ENCODE measurements at regions not wholly inside any gene's neighbourhood (a gene's known extent, or its start where the extent isn't known, plus 50 kb on each side); places are given as distances from the start of the nearest gene placed in this dataset.

DNA sequence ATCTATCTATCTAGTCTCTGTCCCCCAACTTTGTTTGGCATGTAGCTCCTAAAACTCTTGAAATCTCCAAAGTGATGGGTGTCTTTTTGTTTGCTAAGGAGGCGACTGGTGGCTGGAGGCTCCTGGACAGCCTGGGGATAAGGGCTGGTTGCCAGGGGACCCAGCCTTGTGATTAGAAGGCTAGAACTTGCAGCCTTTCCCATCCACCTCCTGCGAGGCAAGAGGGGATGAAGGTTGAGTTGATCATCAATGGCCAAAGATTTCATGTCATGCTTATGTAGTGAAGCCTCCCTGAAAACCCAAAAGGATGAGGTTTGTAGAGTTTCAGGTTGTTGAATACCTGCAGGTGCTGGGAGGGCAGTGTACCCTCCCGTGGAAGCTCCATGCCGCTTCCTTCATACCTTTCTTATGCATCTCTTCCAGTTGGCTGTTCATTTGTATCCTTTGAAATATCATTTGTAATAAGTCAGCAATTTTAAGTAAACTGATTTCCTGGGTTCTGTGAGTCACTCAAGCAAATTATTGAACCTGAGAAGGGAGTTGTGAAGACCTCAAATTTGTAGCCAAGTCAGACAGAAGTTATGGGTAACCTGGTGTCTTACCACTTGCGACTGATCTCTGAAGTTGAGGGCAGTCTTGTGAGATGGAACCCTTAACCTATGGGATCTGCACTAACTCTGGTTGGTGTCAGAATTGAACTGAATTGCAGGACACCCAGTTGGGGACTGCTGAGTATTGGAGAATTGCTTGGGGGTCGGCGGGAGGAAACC lies 202.4 kb downstream of the SEC14L1 start:
- DNase-seq: no peak

DNA sequence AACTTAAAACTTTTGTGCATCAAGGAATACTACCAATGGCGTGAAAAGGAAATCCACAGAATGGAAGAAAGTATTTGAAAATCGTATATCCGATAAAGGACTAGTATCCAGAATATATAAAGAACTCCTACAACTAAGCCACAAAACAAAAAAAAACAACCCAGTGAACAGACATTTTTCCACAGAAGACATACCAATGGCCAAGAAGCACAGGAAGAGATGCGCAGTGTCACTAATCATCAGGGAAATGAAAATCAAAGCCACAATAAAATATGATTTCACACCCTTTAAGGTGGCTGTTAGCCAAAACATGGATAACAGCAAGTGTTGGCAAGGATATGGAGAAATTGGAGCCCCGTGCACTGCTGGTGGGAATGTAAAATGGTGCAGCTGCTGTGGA lies 203.3 kb downstream of the SEC14L1 start:
- DNase-seq: no peak

DNA sequence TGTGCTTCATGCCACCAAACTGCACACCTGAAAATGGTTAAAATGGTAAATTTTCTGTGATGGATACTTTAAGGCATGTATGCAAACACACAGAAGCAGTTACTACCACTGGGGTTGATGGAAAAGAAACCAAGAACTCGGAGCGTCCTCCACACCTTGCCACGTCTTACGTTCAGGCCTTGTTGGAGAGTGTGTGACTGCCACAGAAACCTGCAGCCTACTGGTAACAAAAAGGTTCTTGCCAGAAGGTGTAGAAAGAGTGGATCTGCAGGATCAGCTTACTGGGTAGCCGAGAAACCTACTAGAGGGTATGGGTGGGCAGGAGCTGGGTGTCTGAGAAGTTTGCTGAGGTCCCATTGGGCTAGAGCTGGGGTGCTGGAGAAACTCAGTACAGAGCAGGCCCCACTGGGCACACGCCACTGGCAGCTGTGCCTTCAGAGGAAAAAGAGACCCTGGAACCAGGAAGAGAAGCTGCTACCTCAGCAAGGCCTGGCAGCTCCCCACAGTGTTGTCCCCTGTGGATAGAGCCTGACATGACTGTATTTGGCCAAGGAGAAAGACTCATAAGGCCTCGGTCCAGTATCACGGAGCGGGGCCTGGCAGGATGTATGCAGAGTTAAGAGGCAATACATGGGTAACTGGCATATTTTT lies 204.6 kb downstream of the SEC14L1 start:
- no peak for DNase-seq

DNA sequence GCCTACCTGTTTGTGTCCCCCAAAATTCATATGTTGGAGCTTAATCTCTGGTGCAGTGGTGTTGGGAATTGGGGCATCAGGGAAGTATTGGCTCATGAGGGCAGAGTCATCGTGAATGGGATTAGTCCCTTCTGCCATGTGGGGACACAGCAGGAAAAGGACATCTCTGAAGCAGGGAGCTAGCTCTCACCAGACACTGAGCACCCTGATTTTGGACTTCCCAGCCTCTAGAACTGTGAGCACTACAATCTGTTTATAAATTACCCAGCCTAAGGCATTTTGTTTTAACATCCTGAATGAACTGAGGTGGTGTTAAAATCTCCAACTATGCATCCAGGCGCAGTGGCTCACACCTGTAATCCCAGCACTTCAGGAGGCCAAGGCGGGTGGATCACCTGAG lies 206.0 kb downstream of the SEC14L1 start:
- DNase-seq: no peak

DNA sequence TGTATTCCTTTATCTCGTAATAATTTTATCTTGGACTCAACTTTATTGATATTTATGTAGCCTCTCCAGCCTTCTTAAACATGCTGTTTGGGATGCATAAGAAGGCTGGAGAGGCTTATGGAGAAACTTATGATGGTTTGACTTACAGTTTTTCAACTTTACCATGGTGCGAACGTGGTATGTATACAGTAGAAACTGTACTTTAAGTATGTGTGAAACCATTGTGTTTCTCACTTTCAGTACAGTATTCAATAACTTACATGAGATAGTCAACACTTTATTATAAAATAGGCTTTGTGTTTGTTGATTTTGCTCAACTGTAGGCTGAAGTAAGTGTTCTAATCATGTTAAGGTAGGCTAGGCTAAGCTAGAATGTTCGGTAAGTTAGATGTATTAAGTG lies 206.8 kb downstream of the SEC14L1 start:
- DNase-seq: no peak

DNA sequence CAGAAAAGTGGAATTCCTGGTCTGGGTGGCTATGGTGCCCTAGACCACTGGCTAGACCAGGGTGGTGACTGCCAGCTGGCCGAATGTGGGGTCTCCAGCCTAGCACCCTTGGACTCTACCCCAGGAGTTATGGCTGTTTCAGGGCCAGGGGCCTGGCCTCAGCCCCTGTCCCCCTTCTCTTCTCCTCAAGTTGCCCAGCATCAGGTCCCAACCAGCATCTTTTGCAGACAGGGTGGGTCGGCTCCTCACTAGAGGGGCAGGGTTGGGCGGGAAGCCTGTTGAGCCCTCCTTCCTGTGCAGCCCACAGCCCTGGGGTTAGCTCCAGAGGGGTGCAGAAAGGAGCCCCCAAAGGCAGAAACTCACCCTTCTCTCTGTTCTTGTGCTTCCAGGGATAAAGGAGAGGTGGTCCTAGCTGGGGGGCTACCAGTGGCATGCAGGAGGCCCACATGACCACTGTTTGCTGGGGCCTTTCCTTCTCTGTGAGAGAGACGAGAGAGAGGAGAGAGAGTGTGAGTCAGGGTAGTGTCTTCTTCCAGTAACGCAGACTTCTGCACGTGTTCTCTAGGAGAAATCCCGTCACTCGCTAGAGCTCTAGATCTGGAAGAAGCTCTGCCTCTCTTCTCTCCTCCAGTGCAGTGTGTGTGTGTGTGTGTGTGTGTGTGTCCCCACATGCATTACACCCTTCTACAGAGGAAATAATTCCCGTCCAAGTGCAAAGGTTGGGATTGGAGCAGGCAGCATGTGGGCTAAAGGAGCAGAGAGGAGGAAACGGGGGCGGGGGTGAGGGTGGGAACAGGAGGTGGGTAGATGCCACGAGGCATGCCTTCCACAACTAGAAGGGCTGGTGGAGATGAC lies 209.4 kb downstream of the SEC14L1 start:
- no peak for DNase-seq

DNA sequence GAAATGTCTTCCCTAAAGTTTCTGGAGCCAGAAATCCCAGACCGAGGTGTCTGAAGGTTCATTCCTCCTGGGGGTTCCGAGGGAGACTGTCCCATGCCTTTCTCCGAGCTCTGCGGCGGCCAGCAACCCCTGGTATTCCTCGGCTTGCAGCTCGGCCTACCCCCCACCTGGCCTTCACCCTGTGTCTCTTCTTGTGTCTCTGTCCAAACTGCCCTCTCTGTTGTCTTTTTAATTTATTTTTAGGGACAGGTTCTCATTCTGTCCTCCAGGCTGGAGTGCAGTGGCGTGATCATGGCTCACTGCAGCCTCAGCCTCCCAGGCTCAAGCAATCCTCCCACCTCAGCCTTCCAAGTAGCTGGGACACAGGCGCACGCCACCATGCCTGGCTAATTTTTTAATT lies 211.7 kb downstream of the SEC14L1 start:
- no peak for DNase-seq

DNA sequence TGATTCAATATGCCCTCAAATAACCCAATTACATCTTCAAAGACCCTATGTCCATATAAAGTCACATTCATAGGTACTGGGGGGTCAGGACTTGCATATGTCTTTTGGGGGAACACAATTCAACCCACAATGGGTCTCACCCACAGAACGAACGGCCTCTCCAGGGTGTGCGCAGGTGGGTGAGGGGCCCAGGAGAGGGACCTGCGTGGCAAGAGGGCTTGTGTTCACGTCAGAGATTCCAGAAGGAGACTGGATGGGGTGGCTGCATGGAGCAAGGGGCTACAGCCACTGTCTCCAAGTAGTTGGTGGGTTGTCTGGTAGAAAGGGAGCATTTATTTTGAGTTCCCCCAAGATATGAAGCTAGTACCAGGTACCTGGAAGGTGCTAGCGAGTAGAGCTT lies 212.2 kb downstream of the SEC14L1 start:
- DNase-seq: no peak

DNA sequence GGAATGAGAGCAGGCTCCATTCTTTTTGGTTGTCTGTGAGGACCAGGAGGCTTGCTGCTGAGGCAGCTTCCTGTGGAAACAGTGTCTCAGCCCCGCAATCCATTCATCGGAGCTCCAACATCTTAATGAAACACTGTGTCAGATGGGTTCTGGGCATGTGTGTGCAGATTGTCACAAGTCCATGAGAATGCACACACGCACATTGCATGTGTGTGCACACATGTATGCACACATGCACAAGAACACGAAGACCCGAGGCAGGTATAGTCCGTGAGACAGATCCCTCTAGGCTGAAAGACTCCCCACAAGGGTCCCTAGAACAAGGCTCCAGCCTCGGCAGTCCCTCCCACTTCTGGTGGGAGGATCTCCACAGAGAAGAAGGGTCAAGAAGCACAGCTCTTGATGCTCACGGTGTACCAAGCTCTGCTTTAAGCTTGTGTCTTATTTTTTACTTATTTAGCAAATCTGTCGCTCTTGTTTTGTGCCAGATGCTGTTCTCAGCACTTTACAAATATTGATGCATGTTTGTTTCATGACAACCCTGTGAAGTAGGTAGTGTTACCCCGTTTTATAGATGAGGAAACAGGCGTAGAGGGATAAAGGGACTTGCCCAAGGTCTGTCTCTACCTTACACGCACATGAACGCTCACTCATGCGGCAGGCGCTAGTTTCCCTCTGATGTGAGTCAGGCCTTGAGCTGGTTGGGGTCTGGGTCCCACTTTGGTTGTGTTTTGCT lies 213.1 kb downstream of the SEC14L1 start:
- DNase-seq: no peak

DNA sequence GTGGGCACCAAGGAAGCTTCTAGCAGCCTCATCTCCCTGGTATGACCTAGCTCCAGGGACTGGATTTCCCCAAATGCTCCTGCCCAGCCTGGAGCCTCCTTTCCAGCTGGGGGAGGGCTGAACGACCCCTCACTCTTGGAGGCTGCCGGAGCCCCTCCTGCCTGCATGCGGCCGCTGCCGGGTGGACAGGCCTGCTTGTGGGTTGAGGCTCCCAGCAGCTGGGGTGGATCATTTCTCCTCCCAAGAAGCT lies 213.6 kb downstream of the SEC14L1 start:
- DNase-seq: no peak

DNA sequence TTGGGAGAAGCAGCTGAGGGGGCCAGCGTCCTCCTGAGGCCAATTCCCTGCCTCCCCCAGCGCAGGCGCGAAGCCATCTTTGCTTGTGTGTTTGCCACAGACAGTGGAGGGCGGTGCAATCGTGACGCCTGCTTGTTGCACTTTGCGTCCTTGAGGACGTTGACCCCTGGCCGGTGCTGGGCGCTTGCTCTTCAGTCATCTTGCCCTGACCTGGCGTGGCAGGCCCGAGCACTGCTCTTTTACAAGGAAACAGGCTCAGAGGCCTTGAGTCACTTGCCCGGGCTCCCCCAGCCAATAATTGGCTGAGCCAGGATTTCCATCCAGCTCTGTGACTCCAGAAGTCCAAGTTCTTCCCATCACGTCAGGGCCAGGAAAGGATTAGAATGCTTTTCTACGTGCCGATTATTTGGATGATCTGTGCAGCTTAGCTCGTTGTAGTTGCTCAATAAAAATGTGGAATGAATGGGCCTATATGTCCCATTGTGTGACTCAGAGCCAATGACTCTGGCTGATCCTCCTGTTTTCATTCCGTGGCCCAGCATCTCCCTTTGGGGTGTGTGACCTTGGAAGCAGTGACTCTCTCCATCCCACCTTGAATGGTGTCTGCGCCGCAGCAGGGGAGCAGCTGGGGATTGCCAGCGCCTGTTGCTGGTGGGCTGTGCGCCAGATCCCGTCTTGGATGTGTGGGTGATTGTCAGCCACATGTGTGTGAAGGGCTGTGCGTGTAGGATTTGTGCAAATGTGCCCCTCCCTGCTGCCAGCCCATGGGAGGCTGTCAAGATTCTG lies 214.1 kb downstream of the SEC14L1 start:
- DNase-seq: peak; percentile 73

DNA sequence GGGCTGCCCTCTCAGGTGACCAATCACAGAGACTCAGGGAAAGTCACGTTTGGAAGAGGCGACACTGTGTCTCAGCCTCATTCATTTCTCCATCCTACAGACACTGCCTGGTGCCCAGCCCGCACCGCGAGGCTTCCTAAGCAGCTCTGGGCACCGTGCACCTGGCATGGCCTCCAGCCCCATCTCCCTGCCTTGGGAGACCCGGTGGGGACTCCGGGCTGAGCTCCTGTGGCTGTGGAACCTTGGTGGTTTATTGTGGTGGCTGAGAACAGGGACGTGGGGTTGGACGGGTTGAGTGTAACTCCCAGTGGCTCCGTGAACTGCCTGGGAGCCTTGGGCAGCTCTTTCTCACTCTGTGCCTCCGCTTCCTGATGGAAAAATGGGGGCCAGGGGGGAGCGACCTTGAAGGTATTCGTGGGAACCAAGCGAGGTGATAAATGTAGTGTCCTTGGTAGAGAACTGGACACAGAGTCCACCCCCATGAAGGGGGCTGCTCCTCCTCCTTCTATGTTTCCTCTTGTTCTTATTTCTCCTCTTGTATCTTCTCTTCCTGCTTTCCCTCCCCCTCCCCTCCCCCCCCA lies 215.4 kb downstream of the SEC14L1 start:
- no peak for DNase-seq

DNA sequence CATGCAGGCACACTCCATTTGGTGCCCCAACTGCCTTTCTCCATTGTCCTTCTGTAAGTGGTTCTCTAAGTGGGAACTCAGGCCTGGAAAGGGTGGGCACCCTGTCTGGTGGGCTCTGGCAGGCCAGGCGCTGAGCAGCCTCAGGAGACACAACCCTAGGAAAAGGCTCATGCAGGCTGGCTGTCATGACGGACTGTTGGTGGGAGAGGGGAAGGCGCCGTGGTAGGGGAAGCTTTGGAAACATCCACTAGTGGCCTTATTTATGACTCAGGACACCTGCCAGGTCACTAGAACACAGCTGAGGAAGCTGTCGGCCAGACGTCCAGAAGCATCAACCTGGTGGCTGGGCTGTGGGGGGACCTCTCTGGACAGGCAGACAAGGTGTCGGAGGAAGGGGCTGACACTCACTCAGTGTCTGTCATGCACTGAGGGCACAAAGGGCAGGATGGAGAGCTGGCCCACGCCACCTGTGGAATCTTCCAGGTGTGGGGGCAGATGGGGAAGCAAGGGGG lies 216.0 kb downstream of the SEC14L1 start:
- DNase-seq: no peak

DNA sequence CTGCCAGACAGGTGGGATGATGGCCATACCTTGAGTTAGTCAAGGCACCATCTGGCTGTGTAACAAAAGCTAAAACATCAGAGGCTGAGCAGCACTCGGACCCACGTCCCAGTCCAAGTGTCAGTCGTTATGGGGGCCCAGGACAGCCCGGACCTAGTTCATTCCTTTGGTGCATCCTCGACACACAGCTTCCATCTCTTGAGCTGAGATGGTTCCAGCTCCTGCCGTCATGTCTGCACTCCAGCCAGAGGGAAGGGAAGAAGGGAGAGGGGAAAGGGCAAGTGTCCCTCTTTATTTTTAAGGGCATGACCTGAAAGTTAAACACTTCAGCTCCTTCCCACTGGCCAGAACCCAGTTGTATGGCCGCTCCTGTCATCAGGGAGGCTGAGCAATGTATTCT lies 218.0 kb downstream of the SEC14L1 start:
- DNase-seq: no peak

DNA sequence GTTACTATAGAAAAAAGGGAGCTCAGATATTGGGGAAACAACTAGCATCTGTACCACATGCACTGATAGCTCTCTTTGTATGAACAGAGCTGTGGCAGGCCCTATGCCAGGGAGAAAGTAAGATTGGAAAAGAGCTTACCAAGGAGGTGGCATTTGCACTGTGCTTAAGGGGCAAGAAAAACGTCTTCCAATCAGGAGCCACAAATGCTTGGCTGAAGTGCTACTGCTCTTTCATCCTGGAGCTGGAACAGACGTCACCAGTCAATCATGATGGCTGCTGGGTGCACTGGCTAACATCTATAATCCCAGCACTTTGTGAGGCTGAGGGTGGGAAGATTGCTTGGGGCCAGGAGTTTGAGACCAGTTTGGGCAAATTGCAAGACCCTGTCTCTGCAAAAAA lies 218.5 kb downstream of the SEC14L1 start:
- no peak for DNase-seq

DNA sequence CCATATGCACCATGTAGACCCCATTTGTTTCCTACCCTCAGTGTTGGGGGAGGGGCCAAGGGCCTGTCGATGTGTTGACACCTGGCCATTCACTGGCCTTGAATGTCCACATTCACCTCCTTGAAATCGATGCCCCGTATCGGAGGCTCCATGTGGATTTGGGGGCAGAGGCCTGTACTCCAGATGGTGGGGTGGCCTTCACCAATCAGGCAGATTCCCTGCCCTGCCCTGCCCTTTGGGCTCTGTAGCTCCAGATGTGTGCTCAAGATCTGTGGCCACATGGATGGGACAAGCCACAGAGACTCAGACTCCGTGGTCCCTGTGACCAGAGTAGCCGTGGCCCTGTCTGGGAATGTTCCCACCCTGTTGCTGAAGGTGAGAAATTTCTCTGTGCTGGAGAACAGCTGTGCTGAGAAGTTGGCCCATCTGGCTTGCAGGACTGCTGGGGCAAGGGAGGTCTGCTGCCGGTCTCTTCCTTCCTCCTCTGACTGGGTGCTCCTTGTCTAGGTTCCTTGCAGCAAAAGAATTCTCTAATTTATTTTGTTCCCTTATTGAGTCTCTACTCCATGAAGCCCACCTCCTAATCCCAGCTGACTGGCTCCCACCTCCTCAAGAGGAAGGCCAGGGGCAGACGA lies 221.3 kb downstream of the SEC14L1 start:
- DNase-seq: no peak

DNA sequence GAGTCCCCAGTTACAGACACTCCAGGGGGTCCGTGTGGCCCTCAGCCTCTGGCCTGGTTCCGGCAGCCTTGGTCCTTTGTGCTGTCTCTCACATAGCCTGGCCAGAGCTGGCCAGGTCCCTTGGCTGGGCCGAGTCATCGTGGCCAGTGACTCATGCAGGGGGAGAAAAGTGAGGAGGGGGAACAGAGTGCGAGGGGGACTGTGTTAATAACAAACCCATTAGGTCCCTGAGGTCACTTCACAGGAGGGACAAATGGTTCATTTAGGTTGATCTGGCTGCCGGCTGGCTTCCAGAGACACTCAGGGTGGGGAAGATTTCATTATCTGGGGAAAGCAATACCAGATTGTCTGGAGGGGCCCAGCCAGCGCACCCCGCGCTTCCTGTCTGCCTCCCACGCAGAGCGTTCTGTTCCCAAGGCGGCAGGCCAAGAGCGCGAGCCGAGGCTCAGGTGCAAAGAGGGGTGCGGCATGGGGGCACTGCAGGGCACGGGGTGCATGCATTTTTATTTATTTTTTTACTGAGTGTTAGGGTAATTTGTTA lies 223.1 kb downstream of the SEC14L1 start:
- DNase-seq: no peak

DNA sequence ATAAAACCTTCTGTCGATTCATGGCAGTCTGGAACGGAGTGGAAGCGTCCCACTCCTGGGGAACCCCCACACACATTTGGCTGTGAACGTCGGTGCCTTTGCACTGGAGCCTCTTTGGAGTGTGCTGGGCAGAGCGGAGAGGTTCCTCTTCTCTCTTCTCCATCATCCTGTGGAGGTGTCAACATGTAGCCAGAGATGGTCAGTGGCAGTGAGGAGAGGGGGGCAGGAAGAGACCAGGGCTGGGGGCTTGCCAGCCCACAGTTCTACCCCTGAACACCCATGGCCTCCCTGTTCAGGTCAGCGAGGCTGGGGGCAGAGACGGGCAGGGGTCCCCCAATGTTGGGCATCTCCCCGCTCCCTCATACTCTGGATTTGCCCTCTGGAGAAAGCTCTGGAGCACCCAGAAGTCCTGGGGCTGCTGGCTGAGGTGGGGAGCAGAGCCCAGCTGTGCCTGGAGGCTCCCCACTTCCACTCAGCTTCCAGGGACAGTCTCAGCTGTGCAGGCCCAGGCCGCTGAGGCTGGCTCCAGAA lies 223.7 kb downstream of the SEC14L1 start:
- DNase-seq: no peak

DNA sequence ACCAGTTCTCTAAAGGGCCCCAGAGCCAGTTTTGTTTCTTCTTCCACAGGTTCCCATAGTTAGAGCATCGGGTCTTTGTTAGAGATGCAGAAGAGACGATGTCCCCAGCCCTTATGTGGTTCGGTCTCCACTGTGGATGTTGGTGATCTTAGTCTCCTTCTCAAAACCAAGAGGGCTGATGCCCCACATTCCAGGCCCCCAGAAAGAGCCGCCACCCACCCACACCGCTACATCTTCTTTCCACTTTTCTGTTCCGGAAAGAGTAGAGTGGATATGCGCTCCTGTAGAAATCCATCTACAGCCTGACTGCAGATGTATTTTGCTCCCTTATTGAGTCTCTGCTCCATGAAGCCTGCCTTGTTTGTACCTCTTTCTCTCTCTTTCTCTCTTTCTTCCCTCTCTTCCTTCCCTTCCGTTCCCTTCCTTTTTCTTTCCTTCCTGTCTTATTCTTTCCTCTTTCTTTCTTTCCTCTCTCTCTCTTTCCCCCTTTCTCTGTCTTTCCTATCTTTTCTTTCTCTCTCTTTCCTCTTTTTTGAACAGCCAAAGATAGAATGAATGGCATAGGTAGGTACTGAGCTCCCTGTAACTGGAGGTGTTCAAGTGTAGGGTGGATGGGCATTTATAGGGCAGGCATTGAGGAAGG lies 224.3 kb downstream of the SEC14L1 start:
- DNase-seq: no peak

DNA sequence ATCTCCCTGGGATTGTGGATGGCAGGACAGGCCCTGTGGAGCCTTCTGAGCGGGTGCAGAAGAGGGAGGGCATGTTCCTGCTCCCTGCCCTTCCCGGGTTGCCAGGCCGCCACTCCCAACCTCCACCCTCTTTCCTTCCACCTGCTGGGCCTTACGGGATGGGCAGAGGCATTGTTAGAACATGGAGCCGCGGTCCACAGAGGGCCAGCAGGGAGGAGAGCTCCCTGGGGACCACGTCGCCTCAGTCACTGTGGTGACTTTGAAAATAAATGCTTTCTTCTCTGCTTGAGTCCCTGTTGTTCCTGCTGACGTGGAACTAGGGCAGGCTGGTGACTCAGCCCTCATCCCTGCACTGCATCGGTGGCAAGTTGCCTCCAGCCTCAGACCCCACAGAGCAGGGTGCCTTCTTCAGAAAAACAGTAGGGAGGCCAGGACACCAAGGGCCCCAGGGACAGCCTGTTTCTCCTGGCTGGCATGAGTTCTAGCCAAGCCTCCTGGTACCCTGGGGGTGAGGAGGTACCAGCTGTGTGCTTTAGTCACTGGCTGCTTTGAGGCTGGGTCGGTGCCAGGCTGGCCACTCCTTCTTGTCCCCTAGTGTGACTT lies 224.9 kb downstream of the SEC14L1 start:
- no peak for DNase-seq
